ENCODE measurements at regions not wholly inside any gene's neighbourhood (a gene's known extent, or its start where the extent isn't known, plus 50 kb on each side); places are given as distances from the start of the nearest gene placed in this dataset.
"Not testable (repeated sequence)": the region's sequence is repeated elsewhere in the genome, so short reads cannot be mapped to it uniquely, and the experiment has no call there.

DNA sequence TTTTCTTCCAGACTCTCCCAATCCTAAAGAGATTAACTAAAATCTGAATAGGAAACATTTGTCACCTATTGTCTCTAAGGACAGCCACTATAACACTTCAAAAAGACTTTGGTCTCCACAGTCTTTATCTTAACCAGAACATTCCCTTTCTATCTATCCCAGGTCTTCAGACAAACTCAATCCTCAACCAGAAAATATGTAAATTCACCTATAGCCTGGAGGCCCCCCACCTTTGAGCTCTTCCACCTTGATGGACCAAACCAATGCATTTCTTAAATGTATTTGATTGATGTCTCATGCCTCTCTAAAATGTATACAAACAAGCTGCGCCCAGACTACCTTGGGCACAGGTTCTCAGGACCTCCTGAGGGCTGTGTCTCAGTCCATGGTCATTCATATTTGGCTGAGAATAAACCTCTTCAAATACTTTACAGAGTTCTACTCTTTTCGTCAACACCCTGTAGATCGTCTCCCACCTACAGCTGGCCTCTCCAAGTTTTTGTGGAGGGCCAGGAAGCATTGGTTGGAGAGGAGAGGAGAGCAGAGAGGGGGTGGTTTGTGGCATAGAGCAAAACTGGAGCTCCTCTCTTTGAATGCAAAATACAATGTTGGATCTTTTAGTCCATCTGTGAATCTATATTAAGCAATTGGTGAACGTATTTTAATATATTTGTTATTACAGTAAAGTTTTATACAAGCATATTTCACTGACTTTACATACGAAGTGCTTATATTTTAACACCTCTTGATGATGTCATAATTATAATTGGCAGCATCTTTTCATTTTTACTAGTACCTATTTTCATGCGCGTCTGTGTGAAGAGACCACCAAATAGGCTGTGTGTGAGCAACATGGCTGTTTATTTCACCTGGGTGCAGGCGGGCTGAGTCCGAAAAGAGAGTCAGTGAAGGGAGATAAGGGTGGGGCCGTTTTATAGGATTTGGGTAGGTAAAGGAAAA is 230.7 kb upstream of the DUSP10 start:
- no peak overlapping the region for H2BK15ac ChIP-seq (ENCODE audit: low read depth, poor library complexity, severe bottlenecking)
- no peak overlapping the region for H3K4me2 ChIP-seq (ENCODE audit: low read length, poor library complexity, severe bottlenecking)
- H2BK120ac ChIP-seq (ENCODE audit: low read depth, low read length) = no peak overlapping the region
- no peak for DNase-seq
- no peak overlapping the region for H4K91ac ChIP-seq (ENCODE audit: low read length)
- H3K23ac ChIP-seq (ENCODE audit: low read length in 2 of 2) = no peak overlapping the region
- no peaks in the 10 kb centered on the region for H3K27me3 ChIP-seq (ENCODE audit: control insufficient read depth in 1 of 2, insufficient read depth in 1 of 2, low read length in 2 of 2)
- no peaks in the 10 kb centered on the region for H3K36me3 ChIP-seq (ENCODE audit: control insufficient read depth in 1 of 2, insufficient read depth in 2 of 2, low read depth in 1 of 2, low read length in 2 of 2)
- H2AFZ ChIP-seq (ENCODE audit: low read depth, low read length) = no peak overlapping the region
- no peak overlapping the region for H2BK5ac ChIP-seq (ENCODE audit: low read depth, low read length, poor library complexity, severe bottlenecking)
- 100% methylated on average over 1 of the region's 10 CpGs for WGBS
- no peaks in the 10 kb centered on the region for H3K9me3 ChIP-seq (ENCODE audit: control insufficient read depth, low read length)
- H3K9ac ChIP-seq (ENCODE audit: low read length) = no peak overlapping the region
- no peak overlapping the region for H3K4ac ChIP-seq (ENCODE audit: low read depth in 1 of 2, low read length in 2 of 2)
- no peaks in the 10 kb centered on the region for H3K79me1 ChIP-seq (replicated peaks; ENCODE audit: low read length, poor library complexity, severe bottlenecking)
- H2AK5ac ChIP-seq (ENCODE audit: low read length, severe bottlenecking) = no peak overlapping the region
- no peak overlapping the region for H3K4me3 ChIP-seq (ENCODE audit: insufficient read depth in 1 of 2, low read depth in 1 of 2, low read length in 2 of 2)
- no peak overlapping the region for H4K8ac ChIP-seq (ENCODE audit: low read length)
- H2BK12ac ChIP-seq (ENCODE audit: low read length in 2 of 2) = no peak overlapping the region
- no peak overlapping the region for H3K18ac ChIP-seq (ENCODE audit: low read depth in 1 of 2, low read length in 2 of 2)
- no peaks in the 10 kb centered on the region for H3K4me1 ChIP-seq (ENCODE audit: control insufficient read depth, insufficient read depth, low read depth, low read length)
- no peak overlapping the region for H3K14ac ChIP-seq (ENCODE audit: low read length in 2 of 2)
- no peak overlapping the region for H3K27ac ChIP-seq (ENCODE audit: low read length, poor library complexity, severe bottlenecking)

DNA sequence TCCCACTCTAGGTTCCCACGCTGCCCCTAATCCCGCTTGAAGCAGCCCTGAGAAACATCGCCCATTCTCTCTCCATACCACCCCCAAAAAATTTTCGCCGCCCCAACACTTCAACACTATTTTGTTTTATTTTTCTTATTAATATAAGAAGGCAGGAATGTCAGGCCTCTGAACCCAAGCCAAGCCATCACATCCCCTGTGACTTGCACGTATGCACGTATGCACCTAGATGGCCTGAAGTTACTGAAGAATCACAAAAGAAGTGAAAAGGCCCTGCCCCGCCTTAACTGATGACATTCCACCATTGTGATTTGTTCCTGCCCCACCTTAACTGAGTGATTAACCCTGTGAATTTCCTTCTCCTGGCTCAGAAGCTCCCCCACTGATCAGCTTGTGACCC is 229.1 kb upstream of the DUSP10 start:
- not testable (repeated sequence) for H3K27me3 ChIP-seq (ENCODE audit: control insufficient read depth in 1 of 2, insufficient read depth in 1 of 2, low read length in 2 of 2); H3K14ac ChIP-seq (ENCODE audit: low read length in 2 of 2); H2AFZ ChIP-seq (ENCODE audit: low read depth, low read length); H3K36me3 ChIP-seq (ENCODE audit: control insufficient read depth in 1 of 2, insufficient read depth in 2 of 2, low read depth in 1 of 2, low read length in 2 of 2); H3K4me3 ChIP-seq (ENCODE audit: insufficient read depth in 1 of 2, low read depth in 1 of 2, low read length in 2 of 2); H3K23ac ChIP-seq (ENCODE audit: low read length in 2 of 2); H2BK12ac ChIP-seq (ENCODE audit: low read length in 2 of 2); H3K4me2 ChIP-seq (ENCODE audit: low read length, poor library complexity, severe bottlenecking); H3K9ac ChIP-seq (ENCODE audit: low read length); H2BK15ac ChIP-seq (ENCODE audit: low read depth, poor library complexity, severe bottlenecking); H3K4ac ChIP-seq (ENCODE audit: low read depth in 1 of 2, low read length in 2 of 2); H3K18ac ChIP-seq (ENCODE audit: low read depth in 1 of 2, low read length in 2 of 2); H3K27ac ChIP-seq (ENCODE audit: low read length, poor library complexity, severe bottlenecking); H2BK120ac ChIP-seq (ENCODE audit: low read depth, low read length); H2BK5ac ChIP-seq (ENCODE audit: low read depth, low read length, poor library complexity, severe bottlenecking); DNase-seq; H3K79me1 ChIP-seq (replicated peaks; ENCODE audit: low read length, poor library complexity, severe bottlenecking); H3K9me3 ChIP-seq (ENCODE audit: control insufficient read depth, low read length); H2AK5ac ChIP-seq (ENCODE audit: low read length, severe bottlenecking); H3K4me1 ChIP-seq (ENCODE audit: control insufficient read depth, insufficient read depth, low read depth, low read length); H4K91ac ChIP-seq (ENCODE audit: low read length); H4K8ac ChIP-seq (ENCODE audit: low read length)
- WGBS = 97% methylated on average over 5 of the region's 8 CpGs

DNA sequence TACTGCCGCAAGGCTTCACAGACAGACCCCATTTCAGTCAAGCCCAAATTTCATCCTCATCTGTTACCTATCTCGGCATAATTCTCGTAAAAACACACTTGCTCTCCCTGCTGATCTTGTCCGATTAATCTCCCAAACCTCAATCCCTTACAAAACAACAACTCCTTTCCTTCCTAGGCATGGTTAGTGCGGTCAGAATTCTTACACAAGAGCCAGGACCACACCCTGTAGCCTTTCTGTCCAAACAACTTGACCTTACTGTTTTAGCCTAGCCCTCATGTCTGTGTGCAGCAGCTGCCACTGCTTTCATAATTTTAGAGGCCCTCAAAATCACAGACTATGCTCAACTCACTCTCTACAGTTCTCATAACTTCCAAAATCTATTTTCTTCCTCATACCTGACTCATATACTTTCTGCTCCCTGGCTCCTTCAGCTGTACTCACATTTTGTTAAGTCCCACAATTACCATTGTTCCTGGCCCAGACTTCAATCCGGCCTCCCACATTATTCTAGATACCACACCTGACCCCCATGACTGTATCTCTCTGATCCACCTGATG is 227.5 kb upstream of the DUSP10 start:
- H3K79me1 ChIP-seq (replicated peaks; ENCODE audit: low read length, poor library complexity, severe bottlenecking); H3K4me3 ChIP-seq (ENCODE audit: insufficient read depth in 1 of 2, low read depth in 1 of 2, low read length in 2 of 2); H3K9me3 ChIP-seq (ENCODE audit: control insufficient read depth, low read length); H3K14ac ChIP-seq (ENCODE audit: low read length in 2 of 2); H3K9ac ChIP-seq (ENCODE audit: low read length); H3K23ac ChIP-seq (ENCODE audit: low read length in 2 of 2); H3K4me1 ChIP-seq (ENCODE audit: control insufficient read depth, insufficient read depth, low read depth, low read length); DNase-seq; H3K18ac ChIP-seq (ENCODE audit: low read depth in 1 of 2, low read length in 2 of 2); H3K4me2 ChIP-seq (ENCODE audit: low read length, poor library complexity, severe bottlenecking); H2BK15ac ChIP-seq (ENCODE audit: low read depth, poor library complexity, severe bottlenecking); H3K4ac ChIP-seq (ENCODE audit: low read depth in 1 of 2, low read length in 2 of 2); H4K8ac ChIP-seq (ENCODE audit: low read length); H3K27ac ChIP-seq (ENCODE audit: low read length, poor library complexity, severe bottlenecking); H3K27me3 ChIP-seq (ENCODE audit: control insufficient read depth in 1 of 2, insufficient read depth in 1 of 2, low read length in 2 of 2); H2AK5ac ChIP-seq (ENCODE audit: low read length, severe bottlenecking); H2AFZ ChIP-seq (ENCODE audit: low read depth, low read length); H2BK5ac ChIP-seq (ENCODE audit: low read depth, low read length, poor library complexity, severe bottlenecking); H4K91ac ChIP-seq (ENCODE audit: low read length); H2BK12ac ChIP-seq (ENCODE audit: low read length in 2 of 2); H3K36me3 ChIP-seq (ENCODE audit: control insufficient read depth in 1 of 2, insufficient read depth in 2 of 2, low read depth in 1 of 2, low read length in 2 of 2); H2BK120ac ChIP-seq (ENCODE audit: low read depth, low read length): not testable (repeated sequence)
- WGBS = 94% methylated on average over 6 of the region's 6 CpGs

DNA sequence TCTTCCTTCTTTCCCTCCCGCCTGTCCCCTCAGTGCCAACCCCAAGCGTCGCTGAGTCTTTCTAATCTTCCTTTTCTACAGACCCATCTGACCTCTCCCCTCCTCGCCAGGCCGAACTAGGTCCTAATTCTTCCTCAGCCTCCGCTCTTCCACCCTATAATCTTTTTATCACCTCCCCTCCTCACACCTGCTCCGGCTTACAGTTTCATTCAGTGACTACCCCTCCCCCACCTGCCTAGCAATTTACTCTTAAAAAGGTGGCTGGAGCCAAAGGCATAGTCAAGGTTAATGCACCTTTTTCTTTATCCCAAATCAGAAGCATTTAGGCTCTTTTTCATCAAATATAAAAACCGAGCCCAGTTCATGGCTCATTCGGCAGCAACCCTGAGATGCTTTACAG is 225.6 kb upstream of the DUSP10 start:
- WGBS = 83% methylated on average over 9 of the region's 9 CpGs
- not testable (repeated sequence) for H2BK15ac ChIP-seq (ENCODE audit: low read depth, poor library complexity, severe bottlenecking); H3K4me1 ChIP-seq (ENCODE audit: control insufficient read depth, insufficient read depth, low read depth, low read length); H2BK12ac ChIP-seq (ENCODE audit: low read length in 2 of 2); H3K9ac ChIP-seq (ENCODE audit: low read length); H3K18ac ChIP-seq (ENCODE audit: low read depth in 1 of 2, low read length in 2 of 2); H2AFZ ChIP-seq (ENCODE audit: low read depth, low read length); H3K36me3 ChIP-seq (ENCODE audit: control insufficient read depth in 1 of 2, insufficient read depth in 2 of 2, low read depth in 1 of 2, low read length in 2 of 2); H3K79me1 ChIP-seq (replicated peaks; ENCODE audit: low read length, poor library complexity, severe bottlenecking); H3K27me3 ChIP-seq (ENCODE audit: control insufficient read depth in 1 of 2, insufficient read depth in 1 of 2, low read length in 2 of 2); H2BK5ac ChIP-seq (ENCODE audit: low read depth, low read length, poor library complexity, severe bottlenecking); H4K8ac ChIP-seq (ENCODE audit: low read length); H3K14ac ChIP-seq (ENCODE audit: low read length in 2 of 2); H3K4me2 ChIP-seq (ENCODE audit: low read length, poor library complexity, severe bottlenecking); H3K23ac ChIP-seq (ENCODE audit: low read length in 2 of 2); H3K4me3 ChIP-seq (ENCODE audit: insufficient read depth in 1 of 2, low read depth in 1 of 2, low read length in 2 of 2); H3K27ac ChIP-seq (ENCODE audit: low read length, poor library complexity, severe bottlenecking); H3K9me3 ChIP-seq (ENCODE audit: control insufficient read depth, low read length); DNase-seq; H3K4ac ChIP-seq (ENCODE audit: low read depth in 1 of 2, low read length in 2 of 2); H2BK120ac ChIP-seq (ENCODE audit: low read depth, low read length); H4K91ac ChIP-seq (ENCODE audit: low read length); H2AK5ac ChIP-seq (ENCODE audit: low read length, severe bottlenecking)

All from mesenchymal stem cell (in vitro differentiated cells and primary cell).